ENCODE measurements at regions not wholly inside any gene's neighbourhood (a gene's known extent, or its start where the extent isn't known, plus 50 kb on each side); places are given as distances from the start of the nearest gene placed in this dataset.
"Not testable (repeated sequence)": the region's sequence is repeated elsewhere in the genome, so short reads cannot be mapped to it uniquely, and the experiment has no call there.

DNA sequence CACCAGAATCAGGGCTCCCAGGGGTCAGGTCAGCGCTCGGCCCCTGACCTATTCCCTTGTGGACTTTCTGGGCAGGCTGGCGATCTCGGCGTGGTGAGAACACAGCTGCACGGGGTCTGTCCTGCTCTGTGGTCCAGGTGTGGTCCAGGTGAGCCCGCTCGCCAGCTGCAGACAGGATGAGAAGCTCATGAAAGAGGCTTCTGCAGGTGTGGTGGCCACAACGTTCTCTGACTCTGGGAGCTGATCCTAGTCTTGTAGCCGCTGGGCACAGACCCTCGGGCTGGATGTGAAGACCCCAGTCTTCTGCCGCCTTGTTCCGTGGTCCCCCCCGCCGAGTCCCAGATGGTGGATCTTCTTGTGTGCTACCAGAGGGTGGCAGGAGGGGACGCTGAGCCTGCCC, 129.7 kb downstream of the RTP5 start:
- no peak for DNase-seq (ENCODE audit: low read depth in 1 of 2, low spot score in 1 of 2)

DNA sequence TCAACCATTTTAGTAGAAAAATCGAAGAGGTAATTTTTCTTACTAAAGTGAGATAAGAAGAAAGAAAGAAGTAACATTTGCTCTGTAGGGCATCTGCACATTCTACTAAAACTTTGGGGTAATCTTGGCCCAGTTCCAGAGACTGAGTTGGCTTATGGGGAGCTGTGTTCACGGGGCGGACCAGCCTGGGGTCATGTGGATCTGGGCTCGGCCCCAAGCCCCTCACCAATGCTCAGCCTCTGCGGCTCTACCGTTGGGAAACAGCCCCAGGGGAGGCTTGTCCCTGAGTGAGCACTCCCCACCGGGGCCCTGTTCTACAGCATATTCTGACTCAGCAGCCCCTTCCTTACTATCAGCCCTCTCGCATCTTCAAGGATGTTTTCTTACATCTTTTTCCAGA, 132.3 kb downstream of the RTP5 start:
- DNase-seq (ENCODE audit: low read depth in 1 of 2, low spot score in 1 of 2) = no peak

DNA sequence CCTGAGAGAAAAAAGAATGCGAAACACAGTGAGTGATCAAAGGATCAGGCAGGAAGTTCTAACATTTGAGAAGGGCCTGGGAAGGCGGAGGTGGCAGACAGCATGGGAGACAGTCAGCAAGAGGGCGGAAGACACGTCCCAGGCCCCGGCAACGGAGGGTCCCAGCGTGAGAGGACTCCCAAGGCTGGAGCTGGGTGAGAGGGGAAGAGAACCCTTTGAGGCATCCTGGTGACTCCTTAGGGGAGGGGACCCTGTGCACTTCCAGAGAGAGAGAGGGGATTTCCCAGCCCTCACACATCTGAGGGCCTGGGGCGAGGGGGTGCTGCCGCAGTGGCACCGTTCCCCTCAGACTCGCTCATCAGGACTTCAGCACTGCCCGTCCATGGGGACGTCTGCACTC, 133.4 kb downstream of the RTP5 start:
- DNase-seq (ENCODE audit: low read depth in 1 of 2, low spot score in 1 of 2) = no peak

DNA sequence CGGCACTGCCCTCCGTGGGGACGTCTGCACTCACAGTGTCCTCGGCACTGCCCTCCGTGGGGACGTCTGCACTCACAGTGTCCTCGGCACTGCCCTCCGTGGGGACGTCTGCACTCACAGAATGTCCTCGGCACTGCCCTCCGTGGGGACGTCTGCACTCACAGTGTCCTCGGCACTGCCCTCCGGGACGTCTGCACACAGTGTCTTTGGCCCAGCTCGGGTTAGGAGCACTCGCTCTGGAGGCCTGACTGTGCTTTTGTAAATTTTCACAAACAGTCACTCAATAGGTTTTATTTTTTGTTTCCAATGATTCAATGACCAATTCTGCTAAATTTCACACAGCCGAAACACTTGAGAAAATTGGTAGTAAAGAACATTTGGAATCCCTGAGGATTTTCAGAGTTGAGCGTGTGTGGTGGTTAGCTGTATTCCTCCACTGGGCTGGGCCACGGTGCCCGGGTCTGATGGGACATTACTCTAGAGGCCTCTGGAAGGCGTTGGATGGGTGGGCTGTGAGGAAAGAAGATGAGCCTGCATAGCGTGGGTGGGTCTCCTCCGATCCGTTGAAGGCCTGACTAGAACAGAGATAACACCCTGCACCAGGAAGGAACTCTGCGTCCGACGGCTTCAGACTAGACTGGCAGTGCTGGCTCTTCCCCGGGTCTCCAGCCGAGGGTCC, 134.8 kb downstream of the RTP5 start:
- DNase-seq (ENCODE audit: low read depth in 1 of 2, low spot score in 1 of 2) = no peak

DNA sequence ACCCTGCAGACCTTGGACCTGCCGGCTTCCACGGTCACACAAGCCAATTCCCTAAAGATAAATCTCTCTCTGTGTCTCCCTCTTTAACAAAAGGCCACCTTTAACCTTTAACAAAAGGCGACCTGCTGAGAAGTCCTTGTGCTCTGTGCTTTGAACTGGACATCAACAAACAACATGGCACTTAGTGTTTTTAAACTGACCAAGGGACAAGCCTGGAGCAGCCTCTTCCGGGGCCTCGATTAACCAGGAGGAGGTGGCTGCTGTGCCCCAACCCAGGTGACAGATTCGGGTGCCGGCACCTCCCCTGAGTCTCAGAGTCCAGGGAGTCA, 135.3 kb downstream of the RTP5 start:
- DNase-seq (ENCODE audit: low read depth in 1 of 2, low spot score in 1 of 2) = no peak

DNA sequence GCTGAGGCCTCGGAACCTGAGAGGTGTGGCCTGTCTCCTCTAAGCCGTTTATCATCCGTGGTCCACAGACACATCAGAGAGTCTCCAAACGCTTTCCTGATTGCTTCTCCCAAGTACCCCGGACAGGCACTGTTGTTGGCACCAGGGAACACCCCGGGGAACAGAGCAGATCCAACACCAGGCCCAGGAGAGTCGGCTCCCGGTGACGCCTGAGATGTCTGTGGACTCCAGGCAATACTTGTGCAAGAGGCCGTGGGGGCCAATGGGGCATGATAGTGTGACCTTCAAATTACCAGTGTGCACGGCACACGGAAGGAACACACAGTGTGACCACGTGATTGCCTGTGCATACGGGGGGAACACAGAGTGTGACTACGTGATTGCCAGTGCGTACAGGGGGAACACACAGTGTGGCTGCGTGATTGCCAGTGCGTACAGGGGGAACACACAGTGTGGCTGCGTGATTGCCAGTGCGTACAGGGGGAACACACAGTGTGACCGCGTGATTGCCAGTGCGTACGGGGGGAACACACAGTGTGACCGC, 136.6 kb downstream of the RTP5 start:
- DNase-seq (ENCODE audit: low read depth in 1 of 2, low spot score in 1 of 2) = not testable (repeated sequence)

DNA sequence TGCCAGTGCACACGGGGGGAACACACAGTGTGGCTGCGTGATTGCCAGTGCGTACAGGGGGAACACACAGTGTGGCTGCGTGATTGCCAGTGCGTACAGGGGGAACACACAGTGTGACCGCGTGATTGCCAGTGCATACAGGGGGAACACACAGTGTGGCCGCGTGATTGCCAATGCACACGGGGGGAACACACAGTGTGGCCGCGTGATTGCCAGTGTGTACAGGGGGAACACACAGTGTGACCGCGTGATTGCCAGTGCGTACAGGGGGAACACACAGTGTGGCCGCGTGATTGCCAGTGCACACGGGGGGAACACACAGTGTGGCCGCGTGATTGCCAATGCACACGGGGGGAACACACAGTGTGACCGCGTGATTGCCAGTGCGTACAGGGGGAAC, 139.4 kb downstream of the RTP5 start:
- DNase-seq (ENCODE audit: low read depth in 1 of 2, low spot score in 1 of 2) = not testable (repeated sequence)

DNA sequence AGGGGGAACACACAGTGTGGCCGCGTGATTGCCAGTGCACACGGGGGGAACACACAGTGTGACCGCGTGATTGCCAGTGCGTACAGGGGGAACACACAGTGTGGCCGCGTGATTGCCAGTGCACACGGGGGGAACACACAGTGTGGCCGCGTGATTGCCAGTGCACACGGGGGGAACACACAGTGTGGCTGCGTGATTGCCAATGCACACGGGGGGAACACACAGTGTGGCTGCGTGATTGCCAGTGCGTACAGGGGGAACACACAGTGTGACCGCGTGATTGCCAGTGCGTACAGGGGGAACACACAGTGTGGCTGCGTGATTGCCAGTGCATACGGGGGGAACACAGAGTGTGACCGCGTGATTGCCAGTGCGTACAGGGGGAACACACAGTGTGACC, 140.3 kb downstream of the RTP5 start:
- DNase-seq (ENCODE audit: low read depth in 1 of 2, low spot score in 1 of 2) = not testable (repeated sequence)

DNA sequence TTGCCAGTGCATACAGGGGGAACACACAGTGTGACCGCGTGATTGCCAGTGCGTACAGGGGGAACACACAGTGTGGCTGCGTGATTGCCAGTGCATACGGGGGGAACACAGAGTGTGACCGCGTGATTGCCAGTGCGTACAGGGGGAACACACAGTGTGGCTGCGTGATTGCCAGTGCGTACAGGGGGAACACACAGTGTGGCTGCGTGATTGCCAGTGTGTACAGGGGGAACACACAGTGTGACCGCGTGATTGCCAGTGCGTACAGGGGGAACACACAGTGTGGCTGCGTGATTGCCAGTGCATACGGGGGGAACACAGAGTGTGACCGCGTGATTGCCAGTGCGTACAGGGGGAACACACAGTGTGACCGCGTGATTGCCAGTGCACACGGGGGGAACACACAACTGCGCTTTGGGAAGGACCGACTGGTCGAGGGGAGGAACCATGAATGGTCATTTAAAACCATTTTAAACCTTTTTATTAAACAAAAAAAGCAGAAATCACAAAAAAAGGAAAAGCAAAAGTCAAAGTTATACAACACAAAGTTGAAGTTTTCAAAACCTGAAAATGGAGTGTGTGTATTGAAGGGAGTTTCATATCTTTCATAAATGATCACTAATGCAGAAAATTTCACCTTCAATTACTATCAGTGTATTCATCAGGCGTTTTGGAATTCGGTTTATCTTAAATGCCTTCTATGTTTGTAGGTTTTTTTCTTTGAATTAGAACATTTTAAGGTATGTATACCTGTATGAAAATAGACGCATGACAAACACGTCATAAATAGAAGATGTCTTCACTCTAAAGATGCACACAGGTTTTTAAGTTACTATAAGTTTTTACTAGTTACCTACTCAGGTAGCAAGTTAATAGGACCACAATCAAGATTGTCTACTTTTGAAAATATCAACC, 141.0 kb downstream of the RTP5 start:
- DNase-seq (ENCODE audit: low read depth in 1 of 2, low spot score in 1 of 2) = not testable (repeated sequence)

DNA sequence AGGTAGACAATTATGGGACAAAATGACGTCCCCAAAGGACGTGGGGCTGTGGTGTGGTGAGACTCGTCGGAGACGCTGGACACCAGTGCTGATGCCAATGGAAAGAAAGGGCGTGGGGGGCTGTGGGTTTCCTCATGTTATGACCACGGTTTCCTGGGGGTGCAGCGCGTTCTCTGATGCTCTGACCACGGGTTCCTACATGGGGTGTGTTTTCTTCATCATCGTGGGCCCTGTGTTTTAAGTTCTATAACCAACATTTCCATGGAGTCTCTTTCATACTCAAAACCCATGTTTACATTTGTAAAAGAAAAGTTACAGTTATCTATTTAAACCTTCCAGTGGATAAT, 141.6 kb downstream of the RTP5 start:
- DNase-seq (ENCODE audit: low read depth in 1 of 2, low spot score in 1 of 2) = no peak

DNA sequence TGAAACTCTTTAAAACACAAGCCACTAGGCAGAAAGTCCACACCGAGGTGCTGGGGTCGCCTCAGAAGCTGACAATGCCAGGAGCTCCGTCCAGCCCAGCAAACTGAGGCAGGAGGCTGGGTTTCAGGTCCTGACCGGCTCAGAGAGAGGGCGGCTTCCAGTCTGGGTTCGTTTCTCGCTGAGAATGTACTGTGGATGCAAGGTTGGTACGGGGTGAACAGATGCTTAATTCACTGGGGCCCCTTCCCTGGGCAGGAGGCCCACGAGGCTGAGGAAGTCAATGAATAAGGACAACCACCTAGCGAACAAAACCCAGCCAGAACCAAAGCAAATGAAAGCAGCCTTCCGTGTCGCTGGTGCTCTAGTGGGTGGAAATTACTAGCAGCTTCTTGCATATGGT, 142.0 kb downstream of the RTP5 start:
- no peak for DNase-seq (ENCODE audit: low read depth in 1 of 2, low spot score in 1 of 2)

DNA sequence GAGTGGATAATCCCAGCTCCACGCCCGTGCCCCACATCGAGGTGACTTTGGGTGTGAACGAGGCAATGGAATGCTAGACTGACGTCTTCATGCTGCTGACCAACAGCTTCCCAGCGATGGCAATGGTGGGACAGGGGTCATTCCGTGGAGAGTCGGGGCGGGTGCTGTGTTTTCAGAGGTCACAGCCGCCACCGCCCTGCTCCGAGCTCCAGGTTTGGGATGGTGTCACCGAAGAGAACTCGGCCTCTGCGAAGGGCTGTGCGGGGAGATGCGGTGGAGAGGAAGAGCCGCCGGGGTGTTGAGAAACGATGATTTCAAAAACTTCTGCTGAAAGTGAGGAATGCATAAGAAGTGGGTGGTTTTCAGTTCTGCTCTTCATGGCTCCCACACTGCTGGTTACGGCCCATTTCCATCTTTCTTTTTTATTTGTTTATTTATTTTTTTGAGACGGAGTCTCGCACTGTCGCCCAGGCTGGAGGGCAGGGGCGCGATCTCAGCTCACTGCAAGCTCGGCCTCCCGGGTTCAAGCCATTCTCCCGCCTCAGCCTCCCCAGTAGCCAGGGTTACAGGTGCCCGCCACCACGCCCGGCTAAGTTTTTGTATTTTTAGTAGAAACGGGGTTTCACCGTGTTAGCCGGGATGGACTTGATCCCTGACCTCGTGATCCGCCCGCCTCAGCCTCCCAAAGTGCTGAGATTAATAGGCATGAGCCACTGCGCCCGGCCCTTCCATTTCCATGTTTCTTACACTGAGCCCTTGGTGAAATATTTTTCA, 142.6 kb downstream of the RTP5 start:
- DNase-seq (ENCODE audit: low read depth in 1 of 2, low spot score in 1 of 2) = no peak

DNA sequence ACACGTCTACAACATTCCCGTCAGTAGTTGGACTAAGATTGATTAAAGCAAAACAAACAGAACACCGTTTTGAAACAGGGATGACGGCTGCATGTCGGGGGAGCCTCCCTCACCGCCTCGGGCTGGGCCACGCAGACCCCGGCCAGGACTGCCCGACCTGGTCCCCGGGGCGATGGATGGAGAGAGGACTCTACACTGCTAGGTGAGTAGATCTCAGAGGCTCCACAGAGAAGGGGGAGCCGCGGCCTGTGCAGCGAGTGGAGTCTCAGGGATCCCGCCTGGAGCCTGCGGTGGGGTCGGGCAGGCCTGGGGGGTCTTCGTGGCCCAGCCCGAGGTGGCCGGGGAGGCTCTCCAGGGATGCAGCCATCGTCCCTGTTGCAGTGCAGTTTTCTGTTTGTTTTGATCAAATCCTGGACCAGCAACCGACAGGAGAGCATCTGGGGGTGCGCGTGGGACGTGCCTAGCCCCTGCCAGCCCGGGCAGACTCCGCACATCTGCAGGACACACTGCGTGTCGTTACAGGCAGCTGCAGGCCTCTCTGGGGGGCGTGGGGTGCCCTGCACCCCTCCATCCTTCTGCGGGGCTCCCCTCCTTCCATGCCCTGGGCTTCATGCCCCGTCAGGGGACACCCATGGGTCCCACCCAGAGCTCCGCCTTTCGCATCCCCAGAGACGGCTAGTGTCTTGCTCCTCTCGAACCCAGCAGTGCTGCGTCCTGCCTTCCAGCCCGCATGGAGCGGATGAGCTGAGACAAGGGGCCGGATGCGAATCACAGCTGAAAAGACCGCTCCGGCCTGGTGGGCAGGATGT, 143.6 kb downstream of the RTP5 start:
- DNase-seq (ENCODE audit: low read depth in 1 of 2, low spot score in 1 of 2) = no peak

DNA sequence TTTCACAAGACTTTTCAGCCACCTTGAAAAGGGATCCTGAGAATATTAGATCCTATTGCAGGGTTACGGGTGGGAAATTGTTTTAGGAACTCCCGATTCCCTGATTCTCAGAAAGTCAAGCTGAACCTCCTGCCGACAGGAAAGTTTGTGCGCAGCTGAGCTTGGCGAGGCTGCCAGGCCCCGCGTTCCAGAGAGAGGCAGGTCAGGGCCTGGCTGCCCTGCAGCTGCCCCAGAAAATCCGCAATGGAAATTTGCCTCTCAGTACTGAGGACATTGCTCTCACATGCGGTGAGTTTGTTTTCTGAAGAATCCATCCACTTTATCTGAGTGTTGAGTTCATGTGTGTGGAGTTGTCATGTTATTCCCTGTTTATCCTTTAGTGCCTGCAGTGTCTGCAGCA, 144.2 kb downstream of the RTP5 start:
- DNase-seq (ENCODE audit: low read depth in 1 of 2, low spot score in 1 of 2) = no peak

DNA sequence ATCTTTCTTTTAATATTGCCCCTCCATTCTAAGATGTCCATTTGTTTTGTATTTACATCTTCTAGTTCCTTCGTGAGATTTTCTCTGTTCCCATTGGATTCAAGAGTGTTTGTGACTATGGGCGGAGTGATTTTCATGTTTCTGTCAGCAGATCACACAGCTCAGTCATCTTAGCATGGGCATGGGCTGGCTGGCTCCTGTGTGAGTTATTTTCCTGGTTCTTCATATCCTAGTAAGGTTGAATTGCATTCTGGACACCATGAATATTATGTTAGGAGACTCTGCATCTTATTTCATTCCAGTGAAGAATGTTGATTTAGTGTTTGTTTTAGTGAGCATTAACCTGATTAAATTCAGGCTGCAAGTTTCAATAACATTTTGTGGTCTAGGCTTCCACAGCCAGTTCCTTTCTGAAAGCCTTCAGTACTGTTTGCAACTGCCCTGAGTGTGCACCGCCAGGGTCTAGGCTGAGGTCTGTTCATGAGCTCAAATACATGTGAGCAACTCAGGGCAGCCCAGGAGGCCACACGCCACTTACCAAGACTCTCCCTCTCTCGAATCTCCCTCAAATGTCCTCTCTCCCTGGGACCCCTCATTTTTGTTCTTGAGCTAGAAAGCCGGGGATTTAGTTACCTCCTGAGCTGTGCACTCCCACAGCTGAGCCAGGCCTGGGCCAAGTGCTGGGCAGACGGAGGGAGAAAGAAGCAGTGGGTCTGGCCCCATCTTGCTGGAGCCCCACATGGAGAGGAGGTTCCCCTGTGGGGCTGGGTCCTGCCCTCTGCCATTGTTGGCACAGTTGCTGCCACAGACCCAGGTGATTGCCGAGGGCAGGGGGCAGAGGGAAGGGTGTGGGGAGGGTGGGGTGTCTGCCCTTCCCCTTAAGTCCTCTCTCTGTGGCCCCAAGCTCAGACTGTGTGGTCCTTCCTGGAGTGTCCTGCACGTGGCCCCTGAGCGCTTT, 145.9 kb downstream of the RTP5 start:
- no peak for DNase-seq (ENCODE audit: low read depth in 1 of 2, low spot score in 1 of 2)

DNA sequence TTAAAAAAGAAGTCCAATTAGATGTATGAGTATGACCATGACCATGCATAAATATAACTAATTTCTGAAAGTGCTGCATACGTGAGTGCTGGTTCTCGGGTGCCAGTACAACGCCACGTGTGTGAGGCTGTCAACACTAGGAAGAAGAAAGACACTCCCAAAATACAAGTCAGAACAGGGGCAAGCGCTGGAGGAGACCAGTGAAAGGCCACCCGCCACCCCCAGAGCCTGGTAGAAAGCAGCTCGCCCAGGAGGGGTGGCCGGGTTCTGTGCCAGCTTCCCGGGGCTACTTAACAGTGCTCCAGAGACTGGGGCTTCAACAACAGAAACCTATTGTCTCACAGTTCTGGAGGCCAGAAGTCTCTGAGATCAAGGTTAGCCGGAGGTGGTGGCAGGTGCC, 147.6 kb downstream of the RTP5 start:
- DNase-seq (ENCODE audit: low read depth in 1 of 2, low spot score in 1 of 2) = no peak

DNA sequence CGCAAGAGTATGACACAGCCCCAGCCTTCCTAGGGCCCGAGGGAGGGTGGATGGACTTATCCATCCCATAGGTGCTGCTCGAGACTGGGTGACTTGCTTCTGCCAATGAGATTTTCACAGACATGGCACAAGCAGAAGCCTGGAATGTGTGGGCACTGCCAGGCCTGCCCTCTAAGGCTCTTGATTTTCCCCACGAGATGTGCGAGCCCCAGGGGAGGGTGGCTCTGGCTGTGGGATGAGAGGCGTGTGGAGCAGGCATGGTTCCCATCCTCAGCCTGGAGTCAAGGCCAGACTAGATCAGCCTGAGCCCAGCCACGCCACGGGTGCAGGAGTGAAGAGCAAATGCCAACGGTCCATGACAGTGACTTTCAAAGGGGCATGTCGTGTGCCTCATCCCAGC, 148.9 kb downstream of the RTP5 start:
- DNase-seq (ENCODE audit: low read depth in 1 of 2, low spot score in 1 of 2) = not testable (repeated sequence)

DNA sequence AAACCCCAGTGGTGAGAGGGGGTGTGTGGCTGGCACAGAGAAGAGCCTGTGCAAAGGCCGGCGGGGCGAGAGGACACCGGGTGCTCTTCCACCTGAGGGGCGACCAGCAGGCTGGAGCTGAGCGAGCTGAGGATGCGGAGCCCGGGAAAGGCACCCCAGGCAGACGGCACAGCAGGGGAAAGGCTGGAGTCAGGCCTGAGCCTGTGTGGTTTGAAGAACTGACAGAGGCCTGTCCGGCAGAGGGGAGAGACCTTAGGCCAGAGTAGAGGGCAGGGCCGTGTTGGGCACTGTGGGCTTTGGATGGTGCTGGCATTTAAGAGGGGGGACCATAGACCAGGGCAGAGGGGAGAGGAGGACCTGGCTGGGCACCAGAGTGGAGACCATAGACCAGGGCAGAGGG, 149.8 kb downstream of the RTP5 start:
- DNase-seq (ENCODE audit: low read depth in 1 of 2, low spot score in 1 of 2) = no peak

DNA sequence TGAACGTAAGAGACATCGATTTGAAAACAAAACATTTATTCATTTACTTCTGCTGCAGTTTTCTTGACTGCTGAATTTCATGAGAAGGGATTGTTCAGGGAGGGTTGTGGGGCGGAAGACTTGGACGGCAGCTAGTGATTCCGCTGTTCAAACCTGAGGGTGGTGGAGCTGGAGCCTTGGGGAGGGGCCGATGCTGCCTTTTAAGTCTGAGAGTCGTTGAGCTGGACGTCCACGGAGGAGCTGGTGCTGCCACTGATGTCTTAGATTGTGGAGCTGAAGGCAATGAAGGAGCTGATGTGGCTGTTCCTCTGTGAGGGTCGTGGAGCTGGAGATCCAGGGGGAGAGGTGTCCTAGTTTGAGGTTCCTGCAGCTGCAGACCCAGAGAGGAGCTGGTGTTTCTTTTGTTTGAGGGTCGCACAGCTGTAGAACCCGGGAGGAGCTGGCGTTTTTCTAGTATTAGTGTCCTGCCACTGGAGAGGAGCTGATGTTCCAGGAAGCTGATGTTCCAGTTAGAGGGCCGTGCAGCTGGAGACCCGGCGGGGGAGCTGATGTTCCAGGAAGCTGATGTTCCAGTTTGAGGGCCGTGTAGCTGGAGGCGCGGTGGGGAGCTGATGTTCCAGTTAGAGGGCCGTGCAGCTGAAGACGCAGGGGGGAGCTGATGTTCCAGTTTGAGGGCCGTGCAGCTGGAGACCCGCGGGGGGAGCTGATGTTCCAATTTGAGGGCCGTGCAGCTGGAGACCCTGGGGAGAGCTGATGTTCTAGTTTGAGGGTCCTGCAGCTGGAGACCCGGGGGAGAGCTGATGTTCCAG, 150.9 kb downstream of the RTP5 start:
- DNase-seq (ENCODE audit: low read depth in 1 of 2, low spot score in 1 of 2) = no peak

Measured in activated CD4-positive, alpha-beta T cell treated with anti-CD3 and anti-CD28 coated beads, Interleukin-2, amount 50 U/mL, for 24 hours (primary cell).